Ovary (tissue), 3 donors: ENCODE measurements at regions not wholly inside any gene's neighbourhood (a gene's known extent, or its start where the extent isn't known, plus 50 kb on each side); places are given as distances from the start of the nearest gene placed in this dataset.

ENCODE experiments used
- CTCF ChIP-seq, 3 donors: fragments of 450-650 bp in 2 of 3; fragments of 200-600 bp in 1 of 3; IDR thresholded peaks; one replicate each; pipeline versions ENCODE4 v1.5.1 to v1.8.0; 2016 to 2022; ENCODE audit warnings: antibody characterized with exemption in 3 of 3, mild to moderate bottlenecking in 1 of 3
- POLR2A ChIP-seq: fragments of 450-650 bp; IDR thresholded peaks from one replicate; pipeline ENCODE4 v1.6.1; 2017; ENCODE audit warnings: antibody characterized with exemption, mild to moderate bottlenecking, moderate library complexity
- donor health status: DM: no; HTN: no; CAD: no.

- no peak for TF ChIP-seq CTCF (IDR thresholded peaks at IDR 0.05)
- TF ChIP-seq POLR2A: no peak
Measured at GRCh38 chr3:130243808-130244207, 101.7 kb upstream of the COL6A5 start.
